ENCODE measurements at regions not wholly inside any gene's neighbourhood (a gene's known extent, or its start where the extent isn't known, plus 50 kb on each side); places are given as distances from the start of the nearest gene placed in this dataset.

GRCh38 chr13:47170971-47171370, 274.1 kb upstream of the HTR2A start (continued):
- no peak for TF ChIP-seq ZNF488 (tag by site-specific recombination; IDR thresholded peaks at IDR 0.05)

GRCh38 chr13:47168618-47169017, 271.8 kb upstream of the HTR2A start:
- Histone ChIP-seq H3K4me1 (ENCODE audit: control insufficient read depth, insufficient read depth, low read length) (no peaks in the 10 kb centered on the region), H3K36me3 (ENCODE audit: control insufficient read depth in 2 of 2, insufficient read depth in 1 of 2, low read length in 2 of 2) (no peaks in the 10 kb centered on the region), H3K9me3 (ENCODE audit: control insufficient read depth, insufficient read depth, low read depth, low read length) (no peaks in the 10 kb centered on the region), H3K27ac (ENCODE audit: extremely low read depth, low read depth, low read length) (no peak overlapping the region), H3K4me3 (ENCODE audit: low read depth, low read length) (peak overlapping the region; percentile 6)
- peak; percentile 24; the same call in 1 of the 2 replicates for TF ChIP-seq EGR2 (tag by site-specific recombination; IDR thresholded peaks at IDR 0.05; ENCODE audit: low read depth)
- TF ChIP-seq OSR2 (tag by site-specific recombination; IDR thresholded peaks at IDR 0.05), result no peak
- no peak for TF ChIP-seq ZNF580 (tag by site-specific recombination; IDR thresholded peaks at IDR 0.05)
- no peak for TF ChIP-seq ZNF280D (tag by site-specific recombination; IDR thresholded peaks at IDR 0.05)
- TF ChIP-seq MZF1 (tag by site-specific recombination; IDR thresholded peaks at IDR 0.05; ENCODE audit: borderline replicate concordance), result no peak
- TF ChIP-seq ZNF404 (tag by site-specific recombination; IDR thresholded peaks at IDR 0.05), result no peak
- POLR2A ChIA-PET, result no interaction called here
- CTCF ChIA-PET, result interaction anchor here (0.7 kb wide), 1 partner anchor 8 kb away, joined by 3 read pairs; no protein-coding TSS in a partner anchor

- ChIA-PET POLR2A (interaction anchor here (0.7 kb wide), 1 partner anchor 85 kb away, joined by 3 read pairs; no protein-coding TSS in a partner anchor), CTCF (interaction anchor here (0.7 kb wide), 1 partner anchor 9 kb away, joined by 3 read pairs; no protein-coding TSS in a partner anchor)
- Histone ChIP-seq H3K4me1 (ENCODE audit: control insufficient read depth, insufficient read depth, low read length) (no peaks in the 10 kb centered on the region), H3K36me3 (ENCODE audit: control insufficient read depth in 2 of 2, insufficient read depth in 1 of 2, low read length in 2 of 2) (no peaks in the 10 kb centered on the region), H3K4me3 (ENCODE audit: low read depth, low read length) (no peak overlapping the region; the same call in 1 of the 2 replicates), H3K27ac (ENCODE audit: extremely low read depth, low read depth, low read length) (no peak overlapping the region), H3K9me3 (ENCODE audit: control insufficient read depth, insufficient read depth, low read depth, low read length) (no peaks in the 10 kb centered on the region)
- TF ChIP-seq ZNF132 (tag by site-specific recombination; IDR thresholded peaks at IDR 0.05; ENCODE audit: borderline replicate concordance) (no peak), ZNF302 (tag by site-specific recombination; IDR thresholded peaks at IDR 0.05; ENCODE audit: low read depth) (no peak), PRDM4 (tag by site-specific recombination; IDR thresholded peaks at IDR 0.05) (no peak), ZFP3 (tag by site-specific recombination; IDR thresholded peaks at IDR 0.05; ENCODE audit: low read depth) (no peak), AEBP2 (tag by site-specific recombination; IDR thresholded peaks at IDR 0.05; ENCODE audit: borderline replicate concordance) (no peak), ZBTB6 (tag by site-specific recombination; IDR thresholded peaks at IDR 0.05) (no peak), ZNF76 (tag by site-specific recombination; IDR thresholded peaks at IDR 0.05; ENCODE audit: borderline replicate concordance, low read depth) (no peak), ZXDB (tag by site-specific recombination; IDR thresholded peaks at IDR 0.05) (no peak), ZNF26 (tag by site-specific recombination; IDR thresholded peaks at IDR 0.05) (no peak), ZNF629 (tag by site-specific recombination; IDR thresholded peaks at IDR 0.05) (no peak), ZNF175 (tag by site-specific recombination; IDR thresholded peaks at IDR 0.05) (no peak), ZNF112 (tag by site-specific recombination; IDR thresholded peaks at IDR 0.05) (no peak), ZNF24 (tag by site-specific recombination; IDR thresholded peaks at IDR 0.05) (no peak), ZNF501 (tag by site-specific recombination; IDR thresholded peaks at IDR 0.05) (no peak), ZNF571 (tag by site-specific recombination; IDR thresholded peaks at IDR 0.05) (no peak), ZNF138 (tag by site-specific recombination; IDR thresholded peaks at IDR 0.05; ENCODE audit: borderline replicate concordance) (no peak)
Observed at GRCh38 chr13:47168066-47168465, 271.2 kb upstream of the HTR2A start.
